OCI-LY3 (cell line): ENCODE measurements at regions not wholly inside any gene's neighbourhood (a gene's known extent, or its start where the extent isn't known, plus 50 kb on each side); places are given as distances from the start of the nearest gene placed in this dataset.

Experiments used
- CTCF ChIP-seq: fragments of 200-600, 300-600 bp; sonication (generic); IDR thresholded peaks from 2 replicates; pipeline ENCODE4 v1.5.1; 2014; ENCODE audit warnings: antibody characterized with exemption, low read length, low read depth
- EZH2phosphoT487 ChIP-seq: fragments of 200-600 bp; shearing (Covaris generic); IDR thresholded peaks from 2 replicates; pipeline ENCODE4 v1.6.1; 2018; ENCODE audit warnings: antibody characterized with exemption, mixed run types, low read depth

- TF ChIP-seq CTCF (no peak), EZH2phosphoT487 (no peak)
Observed at GRCh38 chr2:228575897-228576296, 394.4 kb upstream of the SPHKAP start.
